NCI-H82 (cell line): ENCODE measurements at regions not wholly inside any gene's neighbourhood (a gene's known extent, or its start where the extent isn't known, plus 50 kb on each side); places are given as distances from the start of the nearest gene placed in this dataset.
A peak's percentile ranks its signal among the peaks of the same experiment; 100 is the strongest.

Experiments
- DNase-seq: peaks from one replicate; lab custom pipeline; 2025; lab: John Stamatoyannopoulos, UW

DNA sequence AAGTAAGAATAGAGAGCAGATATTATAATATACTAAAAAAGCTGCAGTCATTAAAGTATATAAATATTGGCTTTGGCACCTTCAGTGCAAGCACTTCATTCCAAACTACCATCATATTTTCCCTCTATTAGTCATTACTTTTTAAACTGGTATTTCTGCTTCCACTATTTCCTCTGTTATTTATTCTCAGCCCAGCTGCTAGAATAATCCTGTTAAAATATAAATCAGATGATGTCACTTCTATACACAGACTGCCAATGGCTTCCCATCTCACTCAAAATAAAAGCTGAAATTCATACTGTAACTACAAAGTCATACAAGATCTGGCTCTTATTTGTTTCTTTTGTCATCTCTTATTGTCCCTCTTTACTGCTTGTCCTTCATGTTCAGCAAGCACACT is 432.9 kb downstream of the TLE4 start:
- peak; percentile 8 for DNase-seq

DNA sequence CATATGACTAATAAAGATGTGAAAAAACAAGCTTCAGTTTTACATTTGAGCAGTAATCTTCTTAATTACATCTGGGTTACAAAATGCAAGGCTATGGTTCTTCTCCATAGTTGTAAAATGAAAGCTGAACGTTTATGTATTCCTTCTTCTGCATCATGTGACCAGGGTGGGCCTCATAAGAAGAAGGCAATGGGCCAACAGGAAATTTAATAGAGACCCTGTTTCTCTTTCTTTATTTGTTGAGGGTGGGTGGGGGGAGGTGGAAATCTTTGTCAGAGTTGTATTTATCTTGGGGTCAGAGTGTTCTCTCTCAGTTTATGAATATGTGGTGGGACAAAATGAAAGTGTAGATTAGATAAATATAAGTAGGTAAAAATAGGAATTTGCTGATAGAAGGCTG is 418.8 kb downstream of the TLE4 start:
- DNase-seq, result no peak

DNA sequence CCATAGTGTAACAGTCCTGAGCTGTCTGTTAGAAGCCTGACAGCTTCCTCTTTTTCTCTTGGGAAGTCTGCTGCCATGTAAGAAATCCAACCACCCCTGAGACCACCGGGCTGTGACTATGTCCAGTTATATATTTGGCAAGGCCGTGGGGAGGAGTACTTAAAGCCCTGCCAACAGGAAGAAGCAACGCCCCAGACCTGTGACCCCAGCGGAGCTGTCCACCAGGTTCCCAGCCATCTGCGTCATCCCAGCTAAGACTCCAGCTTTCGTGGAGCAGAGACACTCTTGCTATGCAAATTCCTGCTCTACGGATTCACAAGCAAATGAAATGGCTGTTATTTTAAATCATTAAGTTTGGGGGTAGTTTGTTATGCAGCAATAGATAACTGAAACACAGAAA is 417.3 kb downstream of the TLE4 start:
- no peak for DNase-seq

DNA sequence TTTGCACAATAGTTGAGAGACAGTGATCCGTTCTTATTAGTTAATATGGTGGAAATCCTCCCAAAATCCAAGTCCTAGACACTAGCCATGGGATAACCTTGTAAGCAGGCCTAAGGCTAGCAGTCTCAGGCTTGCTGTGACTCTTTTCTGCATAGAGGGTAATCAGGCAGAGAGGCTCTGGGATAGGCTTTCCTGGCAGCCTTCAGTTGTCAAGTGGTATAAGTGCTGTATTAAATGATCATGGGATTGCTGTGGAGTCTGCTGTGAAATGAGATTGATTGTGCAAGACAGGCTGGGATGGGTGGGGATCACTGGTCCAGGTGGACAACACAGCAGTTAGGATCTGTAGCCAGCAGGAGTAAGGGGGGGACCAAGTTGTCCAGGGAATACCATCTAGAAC is 416.4 kb downstream of the TLE4 start:
- DNase-seq, result no peak

DNA sequence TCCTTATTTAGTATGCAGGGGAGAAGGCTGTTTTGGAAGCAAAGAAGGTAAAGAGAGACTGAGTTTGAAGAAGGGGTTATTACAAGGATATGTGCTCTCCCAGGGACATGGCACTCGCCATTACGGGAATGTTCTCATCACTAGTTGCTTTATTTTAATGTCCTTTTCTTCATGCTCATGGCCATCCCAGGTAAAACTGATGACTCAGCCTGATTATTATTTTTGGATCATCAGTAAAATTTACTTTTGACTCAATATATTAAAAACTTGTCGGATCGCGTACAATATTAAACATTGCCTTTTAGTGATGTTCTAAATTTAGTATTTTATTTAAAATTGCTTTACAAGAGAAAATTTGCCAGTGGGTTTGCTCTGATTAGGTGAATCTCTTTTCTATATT is 414.7 kb downstream of the TLE4 start:
- no peak for DNase-seq

DNA sequence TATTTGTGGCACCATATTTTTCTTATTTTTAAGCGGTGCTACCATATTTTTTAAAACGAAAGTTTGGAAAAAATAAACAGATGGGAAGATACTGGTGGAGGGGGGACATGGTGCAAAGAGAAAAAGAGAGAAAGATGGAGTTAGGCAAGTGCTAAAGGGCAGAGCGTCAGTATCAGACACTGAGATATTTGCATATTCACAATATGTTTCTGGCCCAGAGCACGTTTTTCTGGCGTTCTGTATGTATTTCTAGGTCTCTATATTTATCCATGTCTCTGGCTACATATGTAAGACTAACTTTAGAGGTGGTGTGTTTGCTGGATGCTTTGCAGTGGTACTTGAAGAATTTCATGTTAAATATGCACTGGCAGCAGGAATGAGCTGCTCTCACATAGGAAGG is 414.0 kb downstream of the TLE4 start:
- no peak for DNase-seq

DNA sequence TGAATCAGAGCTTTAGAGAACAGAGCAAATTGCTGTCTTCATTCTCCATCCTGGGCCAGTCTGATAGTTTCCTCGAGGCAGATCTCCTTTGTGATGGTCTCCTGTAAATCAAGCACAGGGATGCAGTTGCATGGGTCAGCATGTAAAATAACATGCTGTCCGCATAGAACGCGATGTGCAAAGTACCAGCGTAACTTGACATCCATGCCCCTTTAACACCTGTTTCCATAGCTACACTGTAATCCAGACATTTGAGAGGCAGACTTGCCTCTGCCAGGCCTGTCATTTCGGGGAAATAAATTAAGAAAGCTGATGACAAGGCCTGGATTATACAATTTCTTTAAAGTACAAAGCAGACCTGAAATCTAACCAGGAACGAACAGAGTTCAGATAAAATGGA is 413.5 kb downstream of the TLE4 start:
- no peak for DNase-seq

DNA sequence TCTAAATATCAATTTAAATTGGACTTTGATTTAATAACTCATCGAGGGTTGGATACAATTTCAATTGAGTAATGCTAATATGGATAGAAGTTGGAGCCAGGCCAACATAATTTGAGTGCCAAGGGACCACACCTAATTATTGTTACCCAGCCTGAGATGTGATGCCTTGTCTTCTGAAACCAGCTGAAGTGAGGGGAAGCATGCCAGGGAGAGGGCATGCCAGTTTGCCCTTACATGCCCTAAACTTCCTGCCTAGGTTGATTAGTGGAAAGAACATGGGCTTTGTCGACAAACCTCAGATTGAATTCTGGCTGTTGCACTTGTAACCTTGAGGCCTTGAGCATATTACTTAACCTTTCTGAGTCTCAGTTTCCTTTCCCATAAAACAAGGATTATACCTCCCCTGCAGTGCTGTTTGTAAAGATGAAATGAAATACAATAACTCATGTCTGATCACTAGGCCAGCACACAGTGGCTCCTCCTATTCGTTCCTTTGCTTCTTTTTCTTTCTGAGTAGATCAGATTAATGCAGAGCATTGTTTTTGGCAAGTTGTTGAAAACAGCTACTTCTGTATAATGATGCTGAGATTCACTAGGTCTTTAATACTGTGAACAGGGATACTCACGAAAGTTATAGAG is 412.8 kb downstream of the TLE4 start:
- DNase-seq, result no peak

DNA sequence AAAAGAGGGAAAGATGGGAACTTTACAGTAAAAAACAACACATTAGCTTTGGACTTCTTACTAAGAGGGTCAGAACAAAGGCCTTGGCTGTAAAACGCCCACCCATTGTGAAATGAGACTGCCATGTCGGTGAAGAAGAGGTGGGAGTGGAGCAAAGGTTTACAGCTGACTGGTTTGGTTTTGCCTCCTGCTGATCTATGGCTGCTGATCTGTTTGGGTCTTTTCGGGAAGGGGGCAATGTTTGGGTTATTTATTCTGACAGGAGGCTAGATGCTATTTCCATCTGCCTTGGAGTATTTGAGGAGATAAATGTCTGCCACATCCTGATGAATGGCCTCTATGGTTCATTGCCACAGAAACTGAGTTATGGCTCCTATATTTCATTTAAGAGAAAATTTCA is 408.7 kb downstream of the TLE4 start:
- no peak for DNase-seq

DNA sequence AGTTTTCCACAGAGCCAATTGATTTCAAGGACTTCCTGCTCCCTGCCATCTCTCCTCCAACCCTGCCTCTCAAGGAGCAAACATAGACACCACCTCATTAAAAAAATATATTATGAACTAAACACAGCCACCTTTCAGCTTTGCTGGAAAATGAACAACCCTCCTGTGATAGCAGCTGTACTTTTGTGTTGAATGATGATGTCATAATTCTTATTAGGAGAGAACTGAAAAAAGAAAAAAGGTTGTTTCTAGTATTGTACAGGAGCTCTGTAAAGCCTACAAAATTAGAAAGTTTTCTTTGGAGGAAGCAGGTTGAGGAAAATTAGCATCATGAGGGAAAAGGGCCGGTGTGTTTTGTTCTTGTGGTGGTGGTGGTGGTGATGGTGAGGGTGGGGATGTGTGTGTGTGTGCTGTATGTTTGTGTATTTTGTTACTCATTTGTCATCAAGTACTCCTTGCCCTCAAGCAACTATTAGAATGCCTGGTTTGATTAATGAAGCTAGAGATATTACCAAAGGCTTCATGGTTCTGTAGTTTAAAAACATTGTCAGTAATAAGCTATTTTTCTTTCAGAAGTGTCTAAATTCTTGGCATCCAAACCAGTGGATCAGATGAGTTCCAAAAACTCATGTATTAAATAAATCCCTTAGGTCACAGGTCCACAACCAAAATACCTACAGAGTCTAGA is 405.9 kb downstream of the TLE4 start:
- DNase-seq, result no peak

DNA sequence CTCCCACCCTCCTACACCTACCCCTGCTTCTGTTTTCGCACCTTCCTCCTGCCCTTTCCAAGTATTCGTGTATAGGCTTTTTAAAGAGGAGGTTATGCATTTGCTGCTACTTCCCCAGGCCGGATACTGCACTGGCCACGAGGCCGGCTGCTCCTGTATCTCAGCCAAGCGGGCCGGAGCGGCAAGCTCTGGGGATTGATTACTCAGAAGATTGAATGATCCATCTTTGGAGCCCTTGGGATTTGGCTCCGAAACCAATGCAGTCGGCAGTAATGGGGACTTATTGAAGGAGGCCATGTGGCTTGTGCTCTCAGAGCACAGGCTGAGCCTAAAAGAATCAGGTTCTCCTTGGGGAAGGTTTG is 405.3 kb downstream of the TLE4 start:
- peak; percentile 51 for DNase-seq

DNA sequence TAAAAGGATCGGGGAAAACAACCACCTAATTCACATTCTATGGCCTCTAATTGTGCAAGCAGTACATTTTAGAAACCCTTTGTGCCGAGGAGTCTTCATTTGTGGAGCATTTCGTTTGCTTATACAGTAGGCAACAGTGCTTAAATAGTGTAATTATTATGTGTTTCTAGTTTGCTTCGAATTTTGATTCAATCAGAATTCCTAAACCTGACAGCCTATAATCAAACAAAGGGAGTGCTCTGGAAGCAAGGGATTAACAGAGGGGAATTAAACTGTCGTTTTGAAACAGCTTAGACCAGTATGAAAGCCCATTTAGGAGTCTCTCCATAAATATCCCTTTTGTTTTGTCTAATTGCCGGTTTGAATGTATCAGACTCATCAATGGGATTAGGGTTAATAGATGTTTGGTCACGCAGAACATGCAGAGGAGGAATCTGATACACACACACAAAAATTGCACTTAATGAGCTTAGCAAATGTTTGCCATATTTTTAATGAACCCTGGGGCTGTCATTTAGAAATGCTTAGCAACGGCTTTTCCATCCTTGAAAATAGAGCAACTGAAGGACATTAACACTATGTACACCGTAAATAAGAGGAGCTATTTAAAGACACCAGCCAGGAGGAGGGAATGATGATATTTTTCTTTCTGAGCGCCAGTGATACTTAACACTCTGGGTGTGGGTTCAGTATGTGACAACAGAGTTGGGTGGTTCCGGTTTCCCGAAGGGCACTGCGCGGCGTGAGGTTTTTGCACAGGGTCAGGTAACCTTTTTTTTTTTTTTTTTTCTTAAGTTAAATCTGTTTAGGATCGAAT is 404.7 kb downstream of the TLE4 start:
- peak; percentile 86 for DNase-seq

DNA sequence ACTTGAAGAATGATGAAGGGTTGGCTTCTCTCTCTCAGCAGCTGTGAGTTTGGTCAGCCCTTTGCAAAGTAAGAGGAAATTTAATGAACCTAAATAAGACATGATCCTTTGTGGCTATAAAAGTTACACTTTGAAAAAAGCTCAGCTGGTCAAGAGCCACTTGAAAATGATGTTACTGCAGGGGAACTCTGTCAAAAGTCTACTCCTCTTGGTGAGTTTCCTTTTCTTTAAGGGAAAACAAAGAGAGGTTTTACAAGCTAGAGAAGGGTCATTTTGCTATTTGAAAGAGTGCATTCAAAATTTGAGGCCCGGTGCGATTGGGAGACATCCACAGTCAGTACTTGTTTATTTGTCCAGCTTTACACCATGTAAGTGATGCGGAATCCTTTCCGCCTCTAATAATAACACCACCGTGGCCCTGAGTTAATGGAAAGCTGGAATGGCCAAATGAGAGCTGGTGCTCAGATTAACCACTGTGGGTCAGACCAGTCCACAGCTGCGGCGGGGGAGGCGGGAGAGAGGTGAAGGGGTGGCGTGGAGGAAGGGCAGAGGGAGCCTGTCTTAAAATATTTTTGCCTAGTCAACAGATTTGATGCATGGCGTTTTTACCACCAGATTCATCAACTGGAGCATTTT is 404.0 kb downstream of the TLE4 start:
- DNase-seq, result peak; percentile 31

DNA sequence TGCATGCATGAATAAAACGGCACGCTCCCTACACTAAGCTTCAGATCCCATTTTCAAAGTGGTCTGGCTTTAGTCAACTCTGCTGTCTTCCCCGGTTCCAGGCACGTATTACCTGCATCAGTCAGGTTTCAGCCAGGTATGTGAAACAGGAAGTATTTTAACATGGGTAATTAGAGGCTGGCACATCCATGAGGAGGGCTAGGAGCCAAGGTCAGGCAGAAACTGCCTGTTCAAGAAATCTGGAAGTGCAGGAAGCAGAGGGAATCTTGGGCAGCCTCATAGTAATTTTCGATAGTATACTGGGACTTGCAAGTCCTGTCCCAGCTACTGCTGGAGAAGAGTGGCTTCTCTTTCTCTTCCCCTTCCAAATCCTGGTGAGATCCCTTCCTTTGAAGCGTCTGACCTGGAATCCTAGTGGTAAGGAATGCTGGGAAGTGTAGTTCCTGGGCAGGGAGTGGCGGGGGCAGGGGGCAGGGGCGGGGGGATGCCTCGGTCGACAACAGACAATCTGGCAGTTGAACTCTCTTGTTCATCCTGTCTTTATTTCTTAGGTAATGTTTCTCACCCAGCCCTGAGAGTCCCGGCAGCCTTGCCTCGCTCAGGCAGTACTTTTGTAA is 403.1 kb downstream of the TLE4 start:
- no peak for DNase-seq

DNA sequence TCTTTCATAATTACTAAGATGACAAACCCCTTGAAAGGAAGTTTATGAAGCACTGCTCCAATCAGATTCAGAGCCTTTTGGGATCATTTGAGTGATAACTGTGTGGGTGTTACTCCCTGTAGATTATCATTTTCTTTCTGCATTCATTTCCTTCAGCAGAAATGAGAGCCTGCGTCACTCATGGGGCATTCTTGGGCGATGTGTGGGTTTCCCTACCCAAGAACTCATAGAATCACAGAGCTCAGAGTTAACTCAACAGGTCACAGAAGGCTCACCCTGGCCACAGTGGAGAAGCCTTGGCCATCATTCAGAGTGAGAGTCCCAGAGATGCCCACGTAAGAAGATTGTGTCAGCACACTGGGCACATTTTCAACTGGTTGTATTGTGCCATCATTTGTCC is 401.9 kb downstream of the TLE4 start:
- no peak for DNase-seq

DNA sequence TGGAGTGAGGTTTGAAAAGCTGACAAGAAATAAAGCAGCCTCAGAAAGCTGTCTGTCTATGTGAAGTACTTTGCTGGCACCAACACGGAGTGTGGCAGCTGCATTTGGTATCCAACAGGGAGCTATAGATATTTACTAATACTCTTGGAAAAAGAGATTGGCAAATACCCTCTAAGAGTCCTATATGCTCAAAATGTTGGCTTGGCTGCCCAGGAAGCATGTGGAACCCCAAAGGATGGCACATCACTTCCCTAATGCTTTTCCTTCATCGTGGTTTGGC is 398.3 kb downstream of the TLE4 start:
- DNase-seq, result no peak

DNA sequence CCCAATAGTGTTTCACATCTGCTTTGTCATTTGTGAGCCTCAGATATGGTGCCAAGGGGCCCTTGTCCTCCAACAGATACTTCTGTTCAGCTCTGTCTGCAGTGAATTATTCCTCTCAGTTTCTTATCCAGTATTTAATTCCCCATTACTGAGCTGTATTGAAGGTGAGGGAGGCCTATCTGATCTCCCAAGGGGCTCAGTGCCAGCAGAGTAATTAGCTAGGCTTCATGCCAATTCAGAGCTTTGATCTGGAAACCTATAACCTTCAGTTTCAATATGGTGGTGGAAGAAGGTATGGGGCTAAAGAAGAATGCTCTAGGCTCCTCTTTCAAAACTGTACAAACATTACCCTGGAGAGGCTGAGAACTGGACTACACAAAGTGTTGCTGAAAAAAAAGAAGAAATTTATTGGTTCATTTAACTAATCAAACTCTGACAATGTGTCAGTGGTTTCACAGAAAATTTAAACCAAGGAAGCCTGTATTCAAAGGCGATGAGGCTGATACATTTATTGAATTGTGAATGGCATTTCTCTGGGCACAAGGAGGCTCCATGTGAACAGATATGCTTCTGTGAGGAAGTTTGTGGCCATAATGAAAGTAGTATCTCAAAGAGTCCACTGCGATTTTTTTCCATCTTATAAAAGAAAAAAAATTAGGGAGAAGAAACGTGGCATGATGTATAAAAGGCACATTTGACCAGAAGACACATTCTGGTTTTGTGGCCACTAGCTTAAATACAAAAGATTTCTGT is 397.8 kb downstream of the TLE4 start:
- DNase-seq, result peak; percentile 42

DNA sequence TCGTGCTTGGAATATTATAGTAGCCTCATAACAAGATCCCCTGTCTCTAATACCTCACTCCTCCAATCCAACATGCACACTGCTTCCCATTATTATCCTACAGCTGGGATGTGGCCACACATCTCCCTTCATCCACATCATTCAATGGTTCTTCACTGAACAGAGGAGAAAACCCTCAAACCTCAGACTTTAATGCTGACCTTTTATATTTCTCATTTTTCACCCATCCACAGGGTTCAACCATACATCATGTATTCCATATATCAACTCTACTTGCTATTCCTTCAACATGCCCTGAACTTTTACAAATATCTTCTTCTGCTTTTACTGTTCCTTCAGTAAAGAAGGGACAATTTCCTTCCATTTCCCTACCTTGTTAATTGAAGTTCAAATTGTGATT is 396.8 kb downstream of the TLE4 start:
- DNase-seq, result no peak

DNA sequence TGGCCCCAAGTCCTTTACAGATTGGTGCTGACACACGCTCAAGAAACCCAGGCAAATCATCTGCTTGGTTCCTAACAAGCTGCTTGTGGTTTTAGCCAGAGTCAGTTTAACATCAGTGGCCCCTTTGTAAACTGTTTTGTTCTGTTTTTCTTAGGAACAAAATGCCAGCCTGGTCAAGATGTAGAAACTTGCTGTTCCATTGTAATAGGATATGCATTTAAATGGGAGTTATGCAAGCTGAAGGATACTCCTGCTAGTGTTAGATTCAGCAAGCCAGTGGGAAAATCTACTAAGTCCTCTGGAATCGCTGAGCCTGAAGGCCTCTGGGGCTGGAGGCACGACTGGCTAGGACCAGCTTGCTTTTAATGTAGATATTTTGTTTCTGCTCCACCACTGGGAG is 391.1 kb downstream of the TLE4 start:
- no peak for DNase-seq

DNA sequence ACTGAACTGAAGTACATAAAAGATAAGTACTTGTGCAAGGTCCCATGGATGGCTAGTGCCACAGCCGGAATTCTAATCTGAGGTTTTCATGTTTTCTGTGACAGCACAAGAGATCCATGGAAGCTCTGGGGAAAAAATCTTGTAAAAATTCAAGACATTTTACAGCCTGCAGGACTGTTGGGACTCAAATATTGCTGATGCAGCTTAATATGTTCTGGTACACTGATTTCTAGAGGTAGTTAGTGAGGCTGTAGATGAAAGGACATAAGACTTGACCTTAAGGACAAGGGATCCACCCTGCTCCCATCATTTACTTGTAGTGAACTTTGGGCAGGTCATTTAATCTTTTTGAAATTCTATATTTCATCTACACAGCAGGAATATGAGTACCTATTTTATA is 390.4 kb downstream of the TLE4 start:
- DNase-seq, result no peak

DNA sequence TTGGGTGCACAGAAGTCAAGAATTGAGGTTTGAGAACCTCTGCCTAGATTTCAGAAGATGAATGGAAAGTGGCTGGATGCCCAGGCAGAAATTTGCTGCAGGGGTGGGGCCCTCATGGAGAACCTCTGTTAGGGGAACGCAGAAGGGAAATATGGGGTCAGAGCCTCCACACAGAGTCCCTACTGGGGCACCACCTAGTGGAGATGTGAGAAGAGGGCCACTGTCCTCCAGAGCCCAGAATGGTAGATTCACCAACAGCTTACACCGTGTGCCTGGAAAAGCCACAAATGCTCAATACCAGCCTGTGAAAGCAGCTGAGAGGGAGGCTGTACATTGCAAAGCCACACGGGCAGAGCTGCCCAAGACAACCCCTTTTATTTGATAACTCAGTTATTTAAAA is 383.5 kb downstream of the TLE4 start:
- peak; percentile 3 for DNase-seq

DNA sequence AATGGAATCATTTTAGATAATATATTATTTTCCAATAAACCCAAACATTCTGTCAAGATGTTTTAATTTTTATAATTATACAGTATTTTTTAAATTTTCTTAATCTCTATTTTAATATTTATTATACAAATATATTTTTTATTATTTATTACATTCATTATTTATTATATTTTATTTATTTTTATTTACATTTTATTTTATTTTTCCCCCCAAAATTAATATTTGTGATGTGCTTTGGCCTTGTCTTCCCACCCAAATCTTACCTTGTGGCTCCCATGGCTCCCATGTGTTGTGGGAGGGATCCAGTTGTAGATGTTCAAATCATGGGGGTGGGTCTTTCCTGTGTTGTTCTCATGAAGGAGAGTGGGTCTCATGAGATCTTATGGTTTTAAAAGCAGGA is 382.1 kb downstream of the TLE4 start:
- DNase-seq, result no peak
